Loucy (cell line): ENCODE measurements at regions not wholly inside any gene's neighbourhood (a gene's known extent, or its start where the extent isn't known, plus 50 kb on each side); places are given as distances from the start of the nearest gene placed in this dataset.

ENCODE experiments used
- H2AFZ ChIP-seq: fragments of 200-600 bp; sonication (generic); 2 replicates; pipeline ENCODE4 v1.6.0; 2016; ENCODE audit warnings: antibody characterized with exemption, mild to moderate bottlenecking, low read length, moderate library complexity
- H3F3A ChIP-seq: fragments of 200-600 bp; 2 replicates; pipeline ENCODE4 v1.6.0; 2016; ENCODE audit warnings: antibody characterized with exemption, low read depth, mild to moderate bottlenecking
- H3K27me3 ChIP-seq: fragments of 200-600 bp; sonication (generic); 2 replicates; pipeline ENCODE4 v1.6.1; 2014; ENCODE audit warnings: low read length, mild to moderate bottlenecking; ENCODE audit not compliant: insufficient read depth, poor library complexity, severe bottlenecking
- H3K36me3 ChIP-seq: fragments of 200-600 bp; sonication (generic); 2 replicates; pipeline ENCODE4 v1.6.1; 2016; ENCODE audit warnings: low read length; ENCODE audit not compliant: insufficient read depth
- H3K4me1 ChIP-seq: fragments of 200-600 bp; sonication (generic); 2 replicates; pipeline ENCODE4 v1.5.1; 2014; ENCODE audit warnings: low read length, mild to moderate bottlenecking; ENCODE audit not compliant: insufficient read depth, poor library complexity, severe bottlenecking
- H3K4me2 ChIP-seq: fragments of 200-600 bp; sonication (generic); 2 replicates; pipeline ENCODE4 v1.6.0; 2014; ENCODE audit warnings: antibody characterized with exemption, low read length, low read depth, mild to moderate bottlenecking; ENCODE audit not compliant: poor library complexity, severe bottlenecking
- H3K4me3 ChIP-seq: fragments of 200-600 bp; sonication (generic); 2 replicates; pipeline ENCODE4 v1.5.1; 2014; ENCODE audit warnings: low read length, mild to moderate bottlenecking, mixed read lengths; ENCODE audit not compliant: poor library complexity, severe bottlenecking
- H3K79me2 ChIP-seq: fragments of 200-600 bp; sonication (generic); 2 replicates; pipeline ENCODE4 v1.6.1; 2014; ENCODE audit warnings: low read length; ENCODE audit not compliant: insufficient read depth
- H3K9ac ChIP-seq: fragments of 200-600 bp; sonication (generic); 2 replicates; pipeline ENCODE4 v1.6.0; 2014; ENCODE audit warnings: mild to moderate bottlenecking, low read depth, low read length, moderate library complexity; ENCODE audit not compliant: poor library complexity, severe bottlenecking
- H3K9me2 ChIP-seq: fragments of 200-600 bp; sonication (generic); replicated peaks from 2 replicates; pipeline ENCODE4 v1.6.1; 2016; ENCODE audit warnings: low read depth, low read length, mixed read lengths
- H3K9me3 ChIP-seq: fragments of 200-600 bp; sonication (generic); 2 replicates; pipeline ENCODE4 v1.6.1; 2014; ENCODE audit warnings: mild to moderate bottlenecking, antibody characterized with exemption, low read length, low read depth; ENCODE audit not compliant: insufficient read depth
- H4K20me1 ChIP-seq: fragments of 200-600 bp; sonication (generic); 2 replicates; pipeline ENCODE4 v1.6.0; 2014; ENCODE audit warnings: antibody characterized with exemption, low read length, mild to moderate bottlenecking; ENCODE audit not compliant: insufficient read depth, poor library complexity, severe bottlenecking
- CTCF ChIP-seq: fragments of 200-600 bp; sonication (generic); conservative IDR thresholded peaks from 2 replicates; pipeline ENCODE4 v1.5.1; 2014; ENCODE audit warnings: mild to moderate bottlenecking, antibody characterized with exemption, low read length
- EZH2phosphoT487 ChIP-seq: fragments of 200-600 bp; IDR thresholded peaks from 2 replicates; pipeline ENCODE4 v1.6.1; 2018; ENCODE audit warnings: antibody characterized with exemption, mild to moderate bottlenecking, moderate library complexity, borderline replicate concordance

- no peaks in the 10 kb centered on the region for H3K27me3 ChIP-seq
- no peaks in the 10 kb centered on the region for H3F3A ChIP-seq
- H2AFZ ChIP-seq, result no peak overlapping the region
These were observed 1047.1 kb upstream of the TENM4 start for GRCh38 chr11:80487952-80488351.

DNA sequence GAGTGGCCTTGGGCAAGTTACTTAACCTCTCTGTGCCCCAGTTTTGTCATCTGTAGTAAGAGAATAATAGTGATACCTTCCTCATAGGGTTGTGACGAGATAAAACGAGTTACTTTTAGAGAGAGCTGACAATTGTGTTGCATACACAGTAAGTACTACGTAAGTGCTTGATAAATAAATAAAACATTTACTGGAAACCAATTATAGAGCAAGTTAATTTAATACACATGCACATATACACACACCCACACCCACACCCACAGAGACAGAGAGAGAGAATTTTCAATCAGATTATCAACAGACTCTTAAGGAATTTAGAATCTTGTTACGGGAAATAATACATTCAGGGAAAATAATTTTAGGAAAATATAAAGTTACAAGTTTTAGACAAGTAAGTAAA lies 1045.8 kb upstream of the TENM4 start:
- no peak overlapping the region for H3K9ac ChIP-seq
- H4K20me1 ChIP-seq, result no peaks in the 10 kb centered on the region
- H3K36me3 ChIP-seq, result no peaks in the 10 kb centered on the region
- H3K9me2 ChIP-seq, result no peaks in the 10 kb centered on the region
- no peaks in the 10 kb centered on the region for H3K27me3 ChIP-seq
- H3K4me3 ChIP-seq, result no peak overlapping the region
- H3F3A ChIP-seq, result no peaks in the 10 kb centered on the region
- no peaks in the 10 kb centered on the region for H3K79me2 ChIP-seq
- no peak overlapping the region for H2AFZ ChIP-seq
- TF ChIP-seq EZH2phosphoT487 (no peak), CTCF (no peak)
- H3K9me3 ChIP-seq, result no peaks in the 10 kb centered on the region
- no peak overlapping the region for H3K4me2 ChIP-seq
- H3K4me1 ChIP-seq, result no peaks in the 10 kb centered on the region

More at GRCh38 chr11:80487952-80488351, 1047.1 kb upstream of the TENM4 start:
- no peaks in the 10 kb centered on the region for H3K4me1 ChIP-seq
- no peak overlapping the region for H3K4me3 ChIP-seq
- H3K79me2 ChIP-seq, result no peaks in the 10 kb centered on the region
- no peaks in the 10 kb centered on the region for H3K36me3 ChIP-seq
- H3K9me2 ChIP-seq, result no peaks in the 10 kb centered on the region
- H4K20me1 ChIP-seq, result no peaks in the 10 kb centered on the region
- H3K9me3 ChIP-seq, result no peaks in the 10 kb centered on the region
- no peak overlapping the region for H3K9ac ChIP-seq
- TF ChIP-seq EZH2phosphoT487, result no peak
- no peak for TF ChIP-seq CTCF
- H3K4me2 ChIP-seq, result no peak overlapping the region

- H3K4me1 ChIP-seq, result no peaks in the 10 kb centered on the region
- no peaks in the 10 kb centered on the region for H4K20me1 ChIP-seq
- no peaks in the 10 kb centered on the region for H3K9me2 ChIP-seq
- H3K36me3 ChIP-seq, result no peaks in the 10 kb centered on the region
- TF ChIP-seq EZH2phosphoT487 (no peak), CTCF (no peak)
- H2AFZ ChIP-seq, result no peak overlapping the region
- H3K4me2 ChIP-seq, result no peak overlapping the region
- no peaks in the 10 kb centered on the region for H3K27me3 ChIP-seq
- no peaks in the 10 kb centered on the region for H3K9me3 ChIP-seq
- no peak overlapping the region for H3K4me3 ChIP-seq
- no peak overlapping the region for H3K9ac ChIP-seq
- H3F3A ChIP-seq, result no peaks in the 10 kb centered on the region
- H3K79me2 ChIP-seq, result no peaks in the 10 kb centered on the region
These were observed 1036.3 kb upstream of the TENM4 start for GRCh38 chr11:80477178-80477577.
